WTC11 (cell line): ENCODE measurements at regions not wholly inside any gene's neighbourhood (a gene's known extent, or its start where the extent isn't known, plus 50 kb on each side); places are given as distances from the start of the nearest gene placed in this dataset.

ENCODE experiments used
- ATAC-seq: fragments of 200-7000 bp; cut with Tn5 transposase; 2 replicates; pipeline ENCODE4 v1.10.0; 2021; ENCODE audit warnings: mild to moderate bottlenecking, moderate library complexity
- CTCF ChIA-PET: fragments of 300-600 bp; sonication (Branson Sonifier 250); formaldehyde crosslinking; loops from one replicate; lab custom pipeline; 2021; ENCODE audit warnings: antibody characterized with exemption; lab: Charles Lee
- POLR2A ChIA-PET: fragments of 350-600 bp; sonication (Branson Sonifier 250); formaldehyde crosslinking; loops from one replicate; lab custom pipeline; 2021; ENCODE audit warnings: antibody characterized with exemption; lab: Charles Lee
- DNase-seq: peaks from one replicate; pipeline ENCODE4 v3.0.0; 2021; ENCODE audit warnings: low spot score
- H3K27ac Mint-ChIP-seq: 2 replicates; pipeline ENCODE4 v1.8.0; 2021; ENCODE audit warnings: mixed read lengths
- H3K27me3 Mint-ChIP-seq: 2 replicates; pipeline ENCODE4 v1.8.0; 2021; ENCODE audit warnings: low read depth, mild to moderate bottlenecking, moderate library complexity, mixed read lengths
- H3K36me3 Mint-ChIP-seq: 2 replicates; pipeline ENCODE4 v1.8.0; 2021; ENCODE audit warnings: mixed read lengths
- H3K4me1 Mint-ChIP-seq: 2 replicates; pipeline ENCODE4 v1.8.0; 2022; ENCODE audit warnings: mixed read lengths
- H3K4me3 Mint-ChIP-seq: 2 replicates; pipeline ENCODE4 v1.8.0; 2021; ENCODE audit warnings: mild to moderate bottlenecking, moderate library complexity, mixed read lengths
- H3K9me3 Mint-ChIP-seq: 2 replicates; pipeline ENCODE4 v1.8.0; 2021; ENCODE audit warnings: mixed read lengths
- CBFB ChIP-seq: sonication (generic); formaldehyde crosslinking; IDR thresholded peaks from 2 replicates; pipeline ENCODE4 v1.8.1; 2022; ENCODE audit warnings: mild to moderate bottlenecking, low read depth, missing genetic modification reagents
- ELF4 ChIP-seq: sonication (generic); formaldehyde crosslinking; IDR thresholded peaks from 2 replicates; pipeline ENCODE4 v1.8.1; 2022; ENCODE audit warnings: low read depth, mild to moderate bottlenecking, moderate library complexity, missing genetic modification reagents
- FOXJ3 ChIP-seq: sonication (generic); formaldehyde crosslinking; IDR thresholded peaks from 2 replicates; pipeline ENCODE4 v1.9.0; 2021; ENCODE audit warnings: missing genetic modification reagents, mild to moderate bottlenecking, borderline replicate concordance
- FOXK1 ChIP-seq: sonication (generic); formaldehyde crosslinking; IDR thresholded peaks from 2 replicates; pipeline ENCODE4 v1.8.0; 2022; ENCODE audit warnings: mild to moderate bottlenecking, moderate library complexity, missing genetic modification reagents
- GTF2I ChIP-seq: fragments of 250-450 bp; sonication (Bioruptor Pico); conservative IDR thresholded peaks from 2 replicates; pipeline ENCODE4 v1.4.0; 2021; ENCODE audit warnings: mild to moderate bottlenecking
- NR1H2 ChIP-seq: sonication (generic); formaldehyde crosslinking; IDR thresholded peaks from 2 replicates; pipeline ENCODE4 v1.9.0; 2021; ENCODE audit warnings: mild to moderate bottlenecking, moderate library complexity, missing genetic modification reagents
- NR2C2 ChIP-seq: sonication (generic); formaldehyde crosslinking; IDR thresholded peaks from 2 replicates; pipeline ENCODE4 v1.8.0; 2022; ENCODE audit warnings: mild to moderate bottlenecking, missing genetic modification reagents
- SP1 ChIP-seq: sonication (generic); formaldehyde crosslinking; conservative IDR thresholded peaks from 2 replicates; pipeline ENCODE4 v1.8.1; 2022; ENCODE audit warnings: missing genetic modification reagents
- TCF7 ChIP-seq: sonication (generic); formaldehyde crosslinking; IDR thresholded peaks from 2 replicates; pipeline ENCODE4 v1.8.0; 2022; ENCODE audit warnings: mild to moderate bottlenecking, low read depth, missing genetic modification reagents, moderate library complexity
- TP53 ChIP-seq: sonication (generic); formaldehyde crosslinking; IDR thresholded peaks from 2 replicates; pipeline ENCODE4 v1.8.1; 2023; ENCODE audit warnings: mild to moderate bottlenecking, missing genetic modification reagents
- ZNF219 ChIP-seq: sonication (generic); formaldehyde crosslinking; IDR thresholded peaks from 2 replicates; pipeline ENCODE4 v1.8.0; 2023; ENCODE audit warnings: missing genetic modification reagents, mild to moderate bottlenecking, borderline replicate concordance
- ZNF232 ChIP-seq: sonication (generic); formaldehyde crosslinking; IDR thresholded peaks from 2 replicates; pipeline ENCODE4 v1.8.0; 2022; ENCODE audit warnings: mild to moderate bottlenecking, missing genetic modification reagents
- ZNF263 ChIP-seq: sonication (generic); formaldehyde crosslinking; IDR thresholded peaks from 2 replicates; pipeline ENCODE4 v1.8.1; 2022; ENCODE audit warnings: low read depth, mild to moderate bottlenecking, moderate library complexity, missing genetic modification reagents
- ZNF317 ChIP-seq: sonication (generic); formaldehyde crosslinking; IDR thresholded peaks from 2 replicates; pipeline ENCODE4 v1.8.1; 2023; ENCODE audit warnings: low read depth, mild to moderate bottlenecking, moderate library complexity, missing genetic modification reagents, borderline replicate concordance
- ZNF396 ChIP-seq: fragments of 250-450 bp; sonication (Bioruptor Pico); IDR thresholded peaks from 2 replicates; pipeline ENCODE4 v1.8.0; 2021; ENCODE audit warnings: mild to moderate bottlenecking, moderate library complexity, borderline replicate concordance
- ZNF423 ChIP-seq: fragments of 250-450 bp; sonication (Bioruptor Pico); IDR thresholded peaks from 2 replicates; pipeline ENCODE4 v2.1.2; 2022; ENCODE audit warnings: mild to moderate bottlenecking, moderate library complexity
- TF ChIP-seq, protein P1 (sequence below): fragments of 250-450 bp; sonication (Bioruptor Pico); conservative IDR thresholded peaks from 2 replicates; pipeline ENCODE4 v1.9.0; 2021; ENCODE audit warnings: mild to moderate bottlenecking
- TF ChIP-seq, protein P2 (sequence below): sonication (generic); formaldehyde crosslinking; IDR thresholded peaks from 2 replicates; pipeline ENCODE4 v1.8.0; 2023; ENCODE audit warnings: mild to moderate bottlenecking, missing genetic modification reagents
- TF ChIP-seq, protein P3 (sequence below): sonication (generic); formaldehyde crosslinking; IDR thresholded peaks from 2 replicates; pipeline ENCODE4 v1.8.1; 2022; ENCODE audit warnings: low read depth, missing genetic modification reagents, borderline replicate concordance
- TF ChIP-seq, protein P4 (sequence below): sonication (generic); formaldehyde crosslinking; IDR thresholded peaks from 2 replicates; pipeline ENCODE4 v1.8.1; 2023; ENCODE audit warnings: mild to moderate bottlenecking, missing genetic modification reagents
- TF ChIP-seq, protein P5 (sequence below): fragments of 200-600 bp; IDR thresholded peaks from 2 replicates; pipeline ENCODE4 v1.8.0; 2022; ENCODE audit warnings: antibody characterized with exemption
- TF ChIP-seq, protein P6 (sequence below): sonication (generic); formaldehyde crosslinking; IDR thresholded peaks from 2 replicates; pipeline ENCODE4 v1.8.0; 2022; ENCODE audit warnings: mild to moderate bottlenecking, missing genetic modification reagents
- TF ChIP-seq, protein P7 (sequence below): sonication (generic); formaldehyde crosslinking; IDR thresholded peaks from 2 replicates; pipeline ENCODE4 v1.8.1; 2023; ENCODE audit warnings: mild to moderate bottlenecking, missing genetic modification reagents, moderate library complexity
- TF ChIP-seq, protein P8 (sequence below): sonication (generic); formaldehyde crosslinking; IDR thresholded peaks from 2 replicates; pipeline ENCODE4 v1.8.1; 2022; ENCODE audit warnings: mild to moderate bottlenecking, missing genetic modification reagents, moderate library complexity, borderline replicate concordance

DNA sequence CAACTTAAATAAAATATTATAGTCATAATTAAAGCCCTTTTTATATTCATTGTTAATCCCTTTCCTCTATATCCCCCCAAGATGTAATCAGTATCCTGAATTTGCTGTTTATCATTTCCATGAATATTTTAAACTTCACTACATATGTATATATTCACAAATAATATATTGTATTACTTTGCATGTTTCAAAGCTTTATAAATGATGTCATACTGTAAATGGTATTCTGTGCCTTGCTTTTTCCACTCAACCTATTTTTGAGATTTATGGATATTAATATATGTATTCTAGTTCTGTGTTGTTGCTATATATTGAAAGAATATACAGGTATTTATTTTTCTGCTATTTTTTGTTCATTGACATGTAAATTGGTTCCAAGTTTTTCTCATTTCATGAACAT is 173.1 kb downstream of the CCDC71L start:
- no peak overlapping the region for H3K27ac Mint-ChIP-seq
- no peak for ATAC-seq
- no peaks in the 10 kb centered on the region for H3K4me1 Mint-ChIP-seq
- ChIA-PET CTCF (no interaction called here), POLR2A (no interaction called here)
- TF ChIP-seq ELF4 = no peak
- TF ChIP-seq GTF2I (CRISPR knock-in tag) = no peak
- no peak for TF ChIP-seq TP53 (CRISPR knock-in tag)
- TF ChIP-seq, protein P1, sequence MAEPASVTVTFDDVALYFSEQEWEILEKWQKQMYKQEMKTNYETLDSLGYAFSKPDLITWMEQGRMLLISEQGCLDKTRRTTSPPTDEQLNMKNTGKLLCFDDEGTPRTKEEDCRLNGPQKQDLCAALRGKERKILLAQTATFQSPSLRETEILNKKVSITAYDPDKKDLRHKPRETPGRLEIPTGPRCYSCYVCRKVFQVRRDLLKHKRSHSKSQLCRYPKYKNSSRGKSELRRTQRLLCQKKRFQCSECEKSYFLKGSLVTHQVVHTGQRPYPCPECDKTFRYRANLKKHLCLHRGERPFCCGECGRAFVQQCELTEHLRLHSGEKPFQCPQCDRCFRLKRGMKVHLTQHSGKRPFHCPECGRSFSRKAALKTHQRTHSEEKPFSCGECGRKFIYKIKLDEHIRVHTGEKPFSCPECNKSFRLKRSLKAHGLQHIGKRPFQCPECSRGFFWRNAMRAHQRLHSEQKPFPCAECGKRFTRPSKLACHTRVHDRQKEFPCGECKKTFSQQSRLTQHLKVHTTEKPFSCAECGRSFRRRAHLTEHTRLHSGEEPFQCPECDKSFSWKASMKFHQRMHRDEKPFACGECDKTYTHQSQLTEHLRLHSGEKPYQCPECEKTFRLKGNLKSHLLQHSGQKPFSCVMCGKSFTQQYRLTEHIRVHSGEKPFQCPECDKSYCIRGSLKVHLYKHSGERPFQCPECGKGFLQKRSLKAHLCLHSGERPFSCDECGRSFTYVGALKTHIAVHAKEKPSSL (CRISPR knock-in tag) = no peak
- no peak for TF ChIP-seq FOXJ3
- TF ChIP-seq, protein P2, sequence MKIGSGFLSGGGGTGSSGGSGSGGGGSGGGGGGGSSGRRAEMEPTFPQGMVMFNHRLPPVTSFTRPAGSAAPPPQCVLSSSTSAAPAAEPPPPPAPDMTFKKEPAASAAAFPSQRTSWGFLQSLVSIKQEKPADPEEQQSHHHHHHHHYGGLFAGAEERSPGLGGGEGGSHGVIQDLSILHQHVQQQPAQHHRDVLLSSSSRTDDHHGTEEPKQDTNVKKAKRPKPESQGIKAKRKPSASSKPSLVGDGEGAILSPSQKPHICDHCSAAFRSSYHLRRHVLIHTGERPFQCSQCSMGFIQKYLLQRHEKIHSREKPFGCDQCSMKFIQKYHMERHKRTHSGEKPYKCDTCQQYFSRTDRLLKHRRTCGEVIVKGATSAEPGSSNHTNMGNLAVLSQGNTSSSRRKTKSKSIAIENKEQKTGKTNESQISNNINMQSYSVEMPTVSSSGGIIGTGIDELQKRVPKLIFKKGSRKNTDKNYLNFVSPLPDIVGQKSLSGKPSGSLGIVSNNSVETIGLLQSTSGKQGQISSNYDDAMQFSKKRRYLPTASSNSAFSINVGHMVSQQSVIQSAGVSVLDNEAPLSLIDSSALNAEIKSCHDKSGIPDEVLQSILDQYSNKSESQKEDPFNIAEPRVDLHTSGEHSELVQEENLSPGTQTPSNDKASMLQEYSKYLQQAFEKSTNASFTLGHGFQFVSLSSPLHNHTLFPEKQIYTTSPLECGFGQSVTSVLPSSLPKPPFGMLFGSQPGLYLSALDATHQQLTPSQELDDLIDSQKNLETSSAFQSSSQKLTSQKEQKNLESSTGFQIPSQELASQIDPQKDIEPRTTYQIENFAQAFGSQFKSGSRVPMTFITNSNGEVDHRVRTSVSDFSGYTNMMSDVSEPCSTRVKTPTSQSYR (CRISPR knock-in tag) = no peak
- no peak for TF ChIP-seq ZNF317 (CRISPR knock-in tag)
- no peak for TF ChIP-seq ZNF396
- TF ChIP-seq NR1H2 (CRISPR knock-in tag) = no peak
- no peak for TF ChIP-seq FOXK1 (CRISPR knock-in tag)
- no peak for TF ChIP-seq ZNF263 (CRISPR knock-in tag)
- no peak for TF ChIP-seq NR2C2 (CRISPR knock-in tag)
- TF ChIP-seq, protein P3, sequence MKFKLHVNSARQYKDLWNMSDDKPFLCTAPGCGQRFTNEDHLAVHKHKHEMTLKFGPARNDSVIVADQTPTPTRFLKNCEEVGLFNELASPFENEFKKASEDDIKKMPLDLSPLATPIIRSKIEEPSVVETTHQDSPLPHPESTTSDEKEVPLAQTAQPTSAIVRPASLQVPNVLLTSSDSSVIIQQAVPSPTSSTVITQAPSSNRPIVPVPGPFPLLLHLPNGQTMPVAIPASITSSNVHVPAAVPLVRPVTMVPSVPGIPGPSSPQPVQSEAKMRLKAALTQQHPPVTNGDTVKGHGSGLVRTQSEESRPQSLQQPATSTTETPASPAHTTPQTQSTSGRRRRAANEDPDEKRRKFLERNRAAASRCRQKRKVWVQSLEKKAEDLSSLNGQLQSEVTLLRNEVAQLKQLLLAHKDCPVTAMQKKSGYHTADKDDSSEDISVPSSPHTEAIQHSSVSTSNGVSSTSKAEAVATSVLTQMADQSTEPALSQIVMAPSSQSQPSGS (CRISPR knock-in tag) = no peak
- TF ChIP-seq ZNF219 (CRISPR knock-in tag) = no peak
- TF ChIP-seq, protein P4, sequence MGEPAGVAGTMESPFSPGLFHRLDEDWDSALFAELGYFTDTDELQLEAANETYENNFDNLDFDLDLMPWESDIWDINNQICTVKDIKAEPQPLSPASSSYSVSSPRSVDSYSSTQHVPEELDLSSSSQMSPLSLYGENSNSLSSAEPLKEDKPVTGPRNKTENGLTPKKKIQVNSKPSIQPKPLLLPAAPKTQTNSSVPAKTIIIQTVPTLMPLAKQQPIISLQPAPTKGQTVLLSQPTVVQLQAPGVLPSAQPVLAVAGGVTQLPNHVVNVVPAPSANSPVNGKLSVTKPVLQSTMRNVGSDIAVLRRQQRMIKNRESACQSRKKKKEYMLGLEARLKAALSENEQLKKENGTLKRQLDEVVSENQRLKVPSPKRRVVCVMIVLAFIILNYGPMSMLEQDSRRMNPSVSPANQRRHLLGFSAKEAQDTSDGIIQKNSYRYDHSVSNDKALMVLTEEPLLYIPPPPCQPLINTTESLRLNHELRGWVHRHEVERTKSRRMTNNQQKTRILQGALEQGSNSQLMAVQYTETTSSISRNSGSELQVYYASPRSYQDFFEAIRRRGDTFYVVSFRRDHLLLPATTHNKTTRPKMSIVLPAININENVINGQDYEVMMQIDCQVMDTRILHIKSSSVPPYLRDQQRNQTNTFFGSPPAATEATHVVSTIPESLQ (CRISPR knock-in tag) = no peak
- no peak for TF ChIP-seq ZNF423
- H3K4me3 Mint-ChIP-seq = no peak overlapping the region
- H3K36me3 Mint-ChIP-seq = no peaks in the 10 kb centered on the region
- H3K9me3 Mint-ChIP-seq = peaks cover 4% of the 10 kb centered on the region; the same call in 1 of the 2 replicates
- no peaks in the 10 kb centered on the region for H3K27me3 Mint-ChIP-seq
- DNase-seq = no peak

DNA sequence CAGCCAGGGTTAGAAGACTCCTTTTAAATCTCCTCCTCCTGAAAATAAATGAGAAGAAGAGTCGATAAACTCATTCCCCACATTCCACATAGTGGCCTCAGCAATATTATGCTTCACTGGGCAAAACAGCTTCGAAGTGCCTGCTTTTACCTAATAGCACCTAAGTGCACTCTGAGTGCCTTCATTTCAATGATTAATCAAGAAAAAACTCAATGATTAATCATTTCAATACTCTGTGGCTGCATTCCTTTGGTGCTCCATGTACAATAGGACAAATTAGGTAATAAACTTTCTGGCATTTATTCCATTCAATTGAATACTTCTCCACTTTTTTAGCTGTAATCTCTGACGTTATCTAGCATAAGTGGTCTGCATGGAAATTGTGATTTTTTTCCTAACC is 174.6 kb downstream of the CCDC71L start:
- POLR2A ChIA-PET = no interaction called here
- no peak overlapping the region for H3K4me3 Mint-ChIP-seq
- no peak overlapping the region for H3K27ac Mint-ChIP-seq
- ATAC-seq (no peak), DNase-seq (no peak)
- CTCF ChIA-PET = no interaction called here
- H3K27me3 Mint-ChIP-seq = no peaks in the 10 kb centered on the region
- peaks cover 8% of the 10 kb centered on the region for H3K9me3 Mint-ChIP-seq
- H3K4me1 Mint-ChIP-seq = no peaks in the 10 kb centered on the region
- no peaks in the 10 kb centered on the region for H3K36me3 Mint-ChIP-seq
- no peak for TF ChIP-seq TCF7 (CRISPR knock-in tag)
- no peak for TF ChIP-seq NR1H2 (CRISPR knock-in tag)
- TF ChIP-seq, protein P5, sequence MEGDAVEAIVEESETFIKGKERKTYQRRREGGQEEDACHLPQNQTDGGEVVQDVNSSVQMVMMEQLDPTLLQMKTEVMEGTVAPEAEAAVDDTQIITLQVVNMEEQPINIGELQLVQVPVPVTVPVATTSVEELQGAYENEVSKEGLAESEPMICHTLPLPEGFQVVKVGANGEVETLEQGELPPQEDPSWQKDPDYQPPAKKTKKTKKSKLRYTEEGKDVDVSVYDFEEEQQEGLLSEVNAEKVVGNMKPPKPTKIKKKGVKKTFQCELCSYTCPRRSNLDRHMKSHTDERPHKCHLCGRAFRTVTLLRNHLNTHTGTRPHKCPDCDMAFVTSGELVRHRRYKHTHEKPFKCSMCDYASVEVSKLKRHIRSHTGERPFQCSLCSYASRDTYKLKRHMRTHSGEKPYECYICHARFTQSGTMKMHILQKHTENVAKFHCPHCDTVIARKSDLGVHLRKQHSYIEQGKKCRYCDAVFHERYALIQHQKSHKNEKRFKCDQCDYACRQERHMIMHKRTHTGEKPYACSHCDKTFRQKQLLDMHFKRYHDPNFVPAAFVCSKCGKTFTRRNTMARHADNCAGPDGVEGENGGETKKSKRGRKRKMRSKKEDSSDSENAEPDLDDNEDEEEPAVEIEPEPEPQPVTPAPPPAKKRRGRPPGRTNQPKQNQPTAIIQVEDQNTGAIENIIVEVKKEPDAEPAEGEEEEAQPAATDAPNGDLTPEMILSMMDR = no peak
- TF ChIP-seq ZNF232 (CRISPR knock-in tag) = no peak
- no peak for TF ChIP-seq SP1 (CRISPR knock-in tag)
- TF ChIP-seq CBFB (CRISPR knock-in tag) = no peak
- TF ChIP-seq, protein P6, sequence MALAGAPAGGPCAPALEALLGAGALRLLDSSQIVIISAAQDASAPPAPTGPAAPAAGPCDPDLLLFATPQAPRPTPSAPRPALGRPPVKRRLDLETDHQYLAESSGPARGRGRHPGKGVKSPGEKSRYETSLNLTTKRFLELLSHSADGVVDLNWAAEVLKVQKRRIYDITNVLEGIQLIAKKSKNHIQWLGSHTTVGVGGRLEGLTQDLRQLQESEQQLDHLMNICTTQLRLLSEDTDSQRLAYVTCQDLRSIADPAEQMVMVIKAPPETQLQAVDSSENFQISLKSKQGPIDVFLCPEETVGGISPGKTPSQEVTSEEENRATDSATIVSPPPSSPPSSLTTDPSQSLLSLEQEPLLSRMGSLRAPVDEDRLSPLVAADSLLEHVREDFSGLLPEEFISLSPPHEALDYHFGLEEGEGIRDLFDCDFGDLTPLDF (CRISPR knock-in tag) = no peak
- TF ChIP-seq, protein P7, sequence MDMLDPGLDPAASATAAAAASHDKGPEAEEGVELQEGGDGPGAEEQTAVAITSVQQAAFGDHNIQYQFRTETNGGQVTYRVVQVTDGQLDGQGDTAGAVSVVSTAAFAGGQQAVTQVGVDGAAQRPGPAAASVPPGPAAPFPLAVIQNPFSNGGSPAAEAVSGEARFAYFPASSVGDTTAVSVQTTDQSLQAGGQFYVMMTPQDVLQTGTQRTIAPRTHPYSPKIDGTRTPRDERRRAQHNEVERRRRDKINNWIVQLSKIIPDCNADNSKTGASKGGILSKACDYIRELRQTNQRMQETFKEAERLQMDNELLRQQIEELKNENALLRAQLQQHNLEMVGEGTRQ = no peak
- TF ChIP-seq, protein P8, sequence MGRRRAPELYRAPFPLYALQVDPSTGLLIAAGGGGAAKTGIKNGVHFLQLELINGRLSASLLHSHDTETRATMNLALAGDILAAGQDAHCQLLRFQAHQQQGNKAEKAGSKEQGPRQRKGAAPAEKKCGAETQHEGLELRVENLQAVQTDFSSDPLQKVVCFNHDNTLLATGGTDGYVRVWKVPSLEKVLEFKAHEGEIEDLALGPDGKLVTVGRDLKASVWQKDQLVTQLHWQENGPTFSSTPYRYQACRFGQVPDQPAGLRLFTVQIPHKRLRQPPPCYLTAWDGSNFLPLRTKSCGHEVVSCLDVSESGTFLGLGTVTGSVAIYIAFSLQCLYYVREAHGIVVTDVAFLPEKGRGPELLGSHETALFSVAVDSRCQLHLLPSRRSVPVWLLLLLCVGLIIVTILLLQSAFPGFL = no peak
- no peak for TF ChIP-seq FOXK1 (CRISPR knock-in tag)
